ENCODE measurements at regions not wholly inside any gene's neighbourhood (a gene's known extent, or its start where the extent isn't known, plus 50 kb on each side); places are given as distances from the start of the nearest gene placed in this dataset.

- H3K4me3 Mint-ChIP-seq = no peak overlapping the region
- H3K27me3 Mint-ChIP-seq (ENCODE audit: low read depth in 3 of 3) = peaks cover 2 to 8% (median 5%) of the 10 kb centered on the region in 3 donors
- no peaks in the 10 kb centered on the region for H3K4me1 Mint-ChIP-seq
- DNase-seq = no peak
- peaks cover 0 to 4% (median 0%) of the 10 kb centered on the region in 6 donors for H3K9me3 Mint-ChIP-seq
- H3K36me3 Mint-ChIP-seq = no peaks in the 10 kb centered on the region
- no peak overlapping the region for H3K27ac Mint-ChIP-seq
These were observed 76.1 kb upstream of the PAX6 start for GRCh38 chr11:31887180-31887579.

- Mint-ChIP-seq H3K27ac (no peak overlapping the region), H3K9me3 (no peaks in the 10 kb centered on the region), H3K4me3 (no peak overlapping the region), H3K4me1 (no peaks in the 10 kb centered on the region), H3K36me3 (no peaks in the 10 kb centered on the region), H3K27me3 (ENCODE audit: low read depth in 3 of 3) (peaks cover 2 to 8% (median 3%) of the 10 kb centered on the region in 3 donors)
- DNase-seq = no peak
These were observed 73.0 kb upstream of the PAX6 start for GRCh38 chr11:31884080-31884479.

- Mint-ChIP-seq H3K27ac (no peak overlapping the region), H3K36me3 (no peaks in the 10 kb centered on the region), H3K4me3 (no peak overlapping the region), H3K27me3 (ENCODE audit: low read depth in 3 of 3) (peaks cover 2 to 8% (median 3%) of the 10 kb centered on the region in 3 donors), H3K9me3 (no peaks in the 10 kb centered on the region), H3K4me1 (no peaks in the 10 kb centered on the region)
- no peak for DNase-seq
These were observed 72.3 kb upstream of the PAX6 start for GRCh38 chr11:31883435-31883834.

- H3K27me3 Mint-ChIP-seq (ENCODE audit: low read depth in 3 of 3) = peaks cover 2 to 8% (median 3%) of the 10 kb centered on the region in 3 donors
- no peaks in the 10 kb centered on the region for H3K9me3 Mint-ChIP-seq
- no peak overlapping the region for H3K27ac Mint-ChIP-seq
- H3K4me1 Mint-ChIP-seq = no peaks in the 10 kb centered on the region
- H3K36me3 Mint-ChIP-seq = no peaks in the 10 kb centered on the region
- H3K4me3 Mint-ChIP-seq = no peak overlapping the region
- no peak for DNase-seq
These were observed 71.8 kb upstream of the PAX6 start for GRCh38 chr11:31882951-31883392.

- no peaks in the 10 kb centered on the region for H3K9me3 Mint-ChIP-seq
- H3K4me3 Mint-ChIP-seq = no peak overlapping the region
- peaks cover 2 to 8% (median 3%) of the 10 kb centered on the region in 3 donors for H3K27me3 Mint-ChIP-seq (ENCODE audit: low read depth in 3 of 3)
- DNase-seq = no peak
- H3K36me3 Mint-ChIP-seq = no peaks in the 10 kb centered on the region
- H3K4me1 Mint-ChIP-seq = no peaks in the 10 kb centered on the region
- no peak overlapping the region for H3K27ac Mint-ChIP-seq
These were observed 70.7 kb upstream of the PAX6 start for GRCh38 chr11:31881825-31882224.

- peaks cover 2 to 14% (median 2%) of the 10 kb centered on the region in 3 donors for H3K27me3 Mint-ChIP-seq (ENCODE audit: low read depth in 3 of 3)
- no peaks in the 10 kb centered on the region for H3K9me3 Mint-ChIP-seq
- H3K36me3 Mint-ChIP-seq = no peaks in the 10 kb centered on the region
These were observed 68.6 kb upstream of the PAX6 start for GRCh38 chr11:31879681-31880080.

GRCh38 chr11:31877863-31878262 lies 66.7 kb upstream of the PAX6 start:
- H3K36me3 Mint-ChIP-seq = no peaks in the 10 kb centered on the region
- no peak overlapping the region for H3K4me3 Mint-ChIP-seq
- no peaks in the 10 kb centered on the region for H3K4me1 Mint-ChIP-seq
- H3K27ac Mint-ChIP-seq = no peak overlapping the region
- no peaks in the 10 kb centered on the region for H3K9me3 Mint-ChIP-seq
- peaks cover 2 to 9% (median 2%) of the 10 kb centered on the region in 3 donors for H3K27me3 Mint-ChIP-seq (ENCODE audit: low read depth in 3 of 3)
- no peak for DNase-seq

More at GRCh38 chr11:31879681-31880080, 68.6 kb upstream of the PAX6 start:
- Mint-ChIP-seq H3K4me1 (no peaks in the 10 kb centered on the region), H3K27ac (no peak overlapping the region), H3K4me3 (no peak overlapping the region)
- DNase-seq = no peak

- no peak overlapping the region for H3K4me3 Mint-ChIP-seq
- H3K36me3 Mint-ChIP-seq = no peaks in the 10 kb centered on the region
- no peaks in the 10 kb centered on the region for H3K9me3 Mint-ChIP-seq
- H3K4me1 Mint-ChIP-seq = no peaks in the 10 kb centered on the region
- peaks cover 2 to 6% (median 4%) of the 10 kb centered on the region in 3 donors for H3K27me3 Mint-ChIP-seq (ENCODE audit: low read depth in 3 of 3)
- H3K27ac Mint-ChIP-seq = no peak overlapping the region
- no peak for DNase-seq
These were observed 66.0 kb upstream of the PAX6 start for GRCh38 chr11:31877083-31877482.

- no peak for DNase-seq
- no peak overlapping the region for H3K27ac Mint-ChIP-seq
- H3K27me3 Mint-ChIP-seq (ENCODE audit: low read depth in 3 of 3) = peaks cover 2 to 6% (median 3%) of the 10 kb centered on the region in 3 donors
- no peaks in the 10 kb centered on the region for H3K36me3 Mint-ChIP-seq
- no peaks in the 10 kb centered on the region for H3K9me3 Mint-ChIP-seq
- no peak overlapping the region for H3K4me3 Mint-ChIP-seq
- no peaks in the 10 kb centered on the region for H3K4me1 Mint-ChIP-seq
These were observed 64.9 kb upstream of the PAX6 start for GRCh38 chr11:31875866-31876560.

- Mint-ChIP-seq H3K4me1 (no peaks in the 10 kb centered on the region), H3K27me3 (ENCODE audit: low read depth in 3 of 3) (peaks cover 2 to 6% (median 3%) of the 10 kb centered on the region in 3 donors)
These were observed 63.6 kb upstream of the PAX6 start for GRCh38 chr11:31874631-31875191.

GRCh38 chr11:31873124-31873523 lies 62.0 kb upstream of the PAX6 start:
- DNase-seq = no peak
- peaks cover 3 to 11% (median 5%) of the 10 kb centered on the region in 3 donors for H3K27me3 Mint-ChIP-seq (ENCODE audit: low read depth in 3 of 3)

More at GRCh38 chr11:31874631-31875191, 63.6 kb upstream of the PAX6 start:
- no peaks in the 10 kb centered on the region for H3K9me3 Mint-ChIP-seq
- H3K36me3 Mint-ChIP-seq = no peaks in the 10 kb centered on the region
- no peak overlapping the region for H3K27ac Mint-ChIP-seq
- DNase-seq = no peak
- H3K4me3 Mint-ChIP-seq = no peak overlapping the region

GRCh38 chr11:31872076-31872443 lies 60.9 kb upstream of the PAX6 start:
- DNase-seq = no peak
- Mint-ChIP-seq H3K27me3 (ENCODE audit: low read depth in 3 of 3) (peaks cover 6 to 11% (median 7%) of the 10 kb centered on the region in 3 donors), H3K4me1 (no peaks in the 10 kb centered on the region), H3K36me3 (no peaks in the 10 kb centered on the region), H3K4me3 (no peak overlapping the region), H3K9me3 (no peaks in the 10 kb centered on the region), H3K27ac (no peak overlapping the region)

More at GRCh38 chr11:31873124-31873523, 62.0 kb upstream of the PAX6 start:
- H3K27ac Mint-ChIP-seq = no peak overlapping the region
- no peaks in the 10 kb centered on the region for H3K4me1 Mint-ChIP-seq
- H3K9me3 Mint-ChIP-seq = no peaks in the 10 kb centered on the region
- no peaks in the 10 kb centered on the region for H3K36me3 Mint-ChIP-seq
- H3K4me3 Mint-ChIP-seq = no peak overlapping the region

GRCh38 chr11:31871310-31872075 lies 60.4 kb upstream of the PAX6 start:
- Mint-ChIP-seq H3K27ac (no peak overlapping the region), H3K36me3 (no peaks in the 10 kb centered on the region), H3K4me1 (no peaks in the 10 kb centered on the region), H3K9me3 (no peaks in the 10 kb centered on the region), H3K4me3 (no peak overlapping the region), H3K27me3 (ENCODE audit: low read depth in 3 of 3) (peaks cover 6 to 11% (median 7%) of the 10 kb centered on the region in 3 donors)
- no peak for DNase-seq

- no peak for DNase-seq
- H3K36me3 Mint-ChIP-seq = no peaks in the 10 kb centered on the region
These were observed 59.6 kb upstream of the PAX6 start for GRCh38 chr11:31870609-31871309.

More at GRCh38 chr11:31870609-31871309, 59.6 kb upstream of the PAX6 start:
- no peaks in the 10 kb centered on the region for H3K9me3 Mint-ChIP-seq
- H3K27me3 Mint-ChIP-seq (ENCODE audit: low read depth in 3 of 3) = peaks cover 6 to 8% (median 7%) of the 10 kb centered on the region in 3 donors
- H3K27ac Mint-ChIP-seq = no peak overlapping the region
- no peaks in the 10 kb centered on the region for H3K4me1 Mint-ChIP-seq
- no peak overlapping the region for H3K4me3 Mint-ChIP-seq
